ENCODE measurements at regions not wholly inside any gene's neighbourhood (a gene's known extent, or its start where the extent isn't known, plus 50 kb on each side); places are given as distances from the start of the nearest gene placed in this dataset.

GRCh38 chr11:129314371-129314770 lies 61.3 kb upstream of the BARX2 start:
- TF ChIP-seq POLR2A (IDR thresholded peaks at IDR 0.05; ENCODE audit: low read length) = no peak
- no peak for TF ChIP-seq GATA1 (IDR thresholded peaks at IDR 0.05; ENCODE audit: low read depth, low read length)

Data from erythroblast (primary cell).